Ascending aorta (tissue), 2 donors: ENCODE measurements at regions not wholly inside any gene's neighbourhood (a gene's known extent, or its start where the extent isn't known, plus 50 kb on each side); places are given as distances from the start of the nearest gene placed in this dataset.
A peak's percentile ranks its signal among the peaks of the same experiment; 100 is the strongest.

Experiments used
- DNase-seq, 2 donors: peaks; one replicate each; pipeline ENCODE4 v3.0.0-alpha.2; 2019; ENCODE audit warnings: low spot score in 2 of 2
- H3K27ac ChIP-seq, 2 donors: fragments of 200-600 bp; sonication (generic); one replicate each; pipeline ENCODE4 v1.5.1; 2016 to 2017; ENCODE audit warnings: mild to moderate bottlenecking in 1 of 2
- H3K27me3 ChIP-seq: fragments of 200-600 bp; sonication (generic); one replicate; pipeline ENCODE4 v1.5.1; 2017
- H3K36me3 ChIP-seq, 2 donors: fragments of 200-600 bp; sonication (generic); one replicate each; pipeline ENCODE4 v1.5.1; 2016
- H3K4me1 ChIP-seq, 2 donors: fragments of 200-600 bp; sonication (generic); one replicate each; pipeline ENCODE4 v1.5.1; 2016 to 2017; ENCODE audit warnings: mild to moderate bottlenecking in 1 of 2
- H3K4me3 ChIP-seq, 2 donors: fragments of 200-600 bp; sonication (generic); one replicate each; pipeline ENCODE4 v1.5.1; 2016 to 2017; ENCODE audit warnings: mild to moderate bottlenecking in 1 of 2
- H3K9me3 ChIP-seq, 2 donors: fragments of 200-600 bp; sonication (generic); one replicate each; pipeline ENCODE4 v1.5.1; 2016
- CTCF ChIP-seq, 3 experiments: fragments of 200-600 bp in 2 of 3; fragments of 450-650 bp in 1 of 3; sonication (generic) in 2 of 3; IDR thresholded peaks; one replicate each; pipeline ENCODE4 v1.5.1; 2016 to 2019; ENCODE audit warnings: antibody characterized with exemption in 3 of 3, mild to moderate bottlenecking in 1 of 3, moderate library complexity in 1 of 3
- intact Hi-C: fragments of 100-400 bp; cut with DNase I; formaldehyde crosslinking; loops from one replicate; pipeline ENCODE4 v1.15.1; 2023

GRCh38 chr11:121890946-121891515, 225.0 kb downstream of the BLID start:
- TF ChIP-seq CTCF (IDR thresholded peaks at IDR 0.05), result no peak
- no peaks in the 10 kb centered on the region for H3K27me3 ChIP-seq
- no peak for DNase-seq
- H3K27ac ChIP-seq, result peak overlapping the region; percentile 15 to 65
- H3K4me1 ChIP-seq, result peaks cover 13 to 25% of the 10 kb centered on the region in 2 donors
- peak overlapping the region in 1 of 2 donors; percentile 47 for H3K4me3 ChIP-seq
- no peaks in the 10 kb centered on the region for H3K36me3 ChIP-seq
- intact Hi-C loops, result loop anchor here (5.0 kb wide), 1 partner anchor 234 kb away; no protein-coding TSS in a partner anchor
- no peaks in the 10 kb centered on the region for H3K9me3 ChIP-seq

- Histone ChIP-seq H3K4me1 (peaks cover 13 to 25% of the 10 kb centered on the region in 2 donors), H3K27ac (peak overlapping the region; percentile 30 to 65), H3K4me3 (no peak overlapping the region), H3K9me3 (no peaks in the 10 kb centered on the region), H3K36me3 (no peaks in the 10 kb centered on the region), H3K27me3 (no peaks in the 10 kb centered on the region)
- TF ChIP-seq CTCF (IDR thresholded peaks at IDR 0.05), result no peak
- no peak for DNase-seq
- intact Hi-C loops, result loop anchor here (5.0 kb wide), 1 partner anchor 233 kb away; no protein-coding TSS in a partner anchor
These were observed 225.6 kb downstream of the BLID start for GRCh38 chr11:121890377-121890776.

- intact Hi-C loops, result loop anchor here (5.0 kb wide), 1 partner anchor 233 kb away; no protein-coding TSS in a partner anchor
- Histone ChIP-seq H3K4me1 (peaks cover 13 to 25% of the 10 kb centered on the region in 2 donors), H3K27ac (peak overlapping the region; percentile 30 to 65), H3K4me3 (no peak overlapping the region), H3K9me3 (no peaks in the 10 kb centered on the region), H3K27me3 (no peaks in the 10 kb centered on the region), H3K36me3 (no peaks in the 10 kb centered on the region)
- DNase-seq, result no peak
- no peak for TF ChIP-seq CTCF (IDR thresholded peaks at IDR 0.05)
These were observed 226.1 kb downstream of the BLID start for GRCh38 chr11:121889931-121890330.

GRCh38 chr11:121889186-121889585, 226.8 kb downstream of the BLID start:
- Histone ChIP-seq H3K27me3 (no peaks in the 10 kb centered on the region), H3K27ac (peak overlapping the region in 1 of 2 donors; percentile 65), H3K4me3 (no peak overlapping the region), H3K4me1 (peaks cover 13 to 25% of the 10 kb centered on the region in 2 donors), H3K9me3 (no peaks in the 10 kb centered on the region), H3K36me3 (no peaks in the 10 kb centered on the region)
- TF ChIP-seq CTCF (IDR thresholded peaks at IDR 0.05), result no peak
- intact Hi-C loops, result no loop called here
- no peak for DNase-seq

GRCh38 chr11:121887976-121888557, 227.9 kb downstream of the BLID start:
- Histone ChIP-seq H3K27me3 (no peaks in the 10 kb centered on the region), H3K27ac (no peak overlapping the region), H3K36me3 (no peaks in the 10 kb centered on the region), H3K9me3 (no peaks in the 10 kb centered on the region), H3K4me1 (peaks cover 13 to 25% of the 10 kb centered on the region in 2 donors), H3K4me3 (no peak overlapping the region)
- no peak for TF ChIP-seq CTCF (IDR thresholded peaks at IDR 0.05)
- intact Hi-C loops, result no loop called here
- no peak for DNase-seq
